Tibial nerve (tissue), 4 donors: ENCODE measurements at regions not wholly inside any gene's neighbourhood (a gene's known extent, or its start where the extent isn't known, plus 50 kb on each side); places are given as distances from the start of the nearest gene placed in this dataset.

Experiments
- EP300 ChIP-seq, 2 donors: sonication (generic); formaldehyde crosslinking; IDR thresholded peaks; one replicate each; pipeline ENCODE4 v1.6.1; 2017; ENCODE audit warnings: antibody characterized with exemption in 2 of 2, mild to moderate bottlenecking in 1 of 2
- TF ChIP-seq, protein P1 (sequence below), 5 experiments: fragments of 200-600 bp in 3 of 5; fragments of 450-650 bp in 2 of 5; sonication (generic) in 3 of 5; IDR thresholded peaks; one replicate each; pipeline ENCODE4 v1.5.1; 2016 to 2019; ENCODE audit warnings: antibody characterized with exemption in 5 of 5, mild to moderate bottlenecking in 3 of 5, moderate library complexity in 2 of 5

DNA sequence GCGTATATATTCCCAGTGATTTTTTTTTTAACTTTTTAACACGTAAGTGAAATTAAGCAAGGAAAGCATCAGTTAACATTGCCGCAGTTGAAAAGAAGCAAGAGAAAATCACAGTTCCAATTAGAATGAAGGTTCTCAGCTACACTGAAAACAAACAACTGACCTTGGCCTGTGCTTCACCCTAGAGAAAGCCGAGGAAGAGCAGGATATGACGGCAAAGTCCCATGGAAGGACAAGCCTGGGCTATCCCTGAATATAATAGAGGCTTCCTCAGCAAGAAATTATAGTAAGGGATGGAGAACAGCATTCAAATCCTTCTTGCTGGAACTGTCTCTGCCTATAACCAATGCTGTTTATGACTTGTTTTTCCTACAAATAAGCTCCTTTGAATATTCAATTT, 83.0 kb upstream of the INHBA start:
- TF ChIP-seq, protein P1, sequence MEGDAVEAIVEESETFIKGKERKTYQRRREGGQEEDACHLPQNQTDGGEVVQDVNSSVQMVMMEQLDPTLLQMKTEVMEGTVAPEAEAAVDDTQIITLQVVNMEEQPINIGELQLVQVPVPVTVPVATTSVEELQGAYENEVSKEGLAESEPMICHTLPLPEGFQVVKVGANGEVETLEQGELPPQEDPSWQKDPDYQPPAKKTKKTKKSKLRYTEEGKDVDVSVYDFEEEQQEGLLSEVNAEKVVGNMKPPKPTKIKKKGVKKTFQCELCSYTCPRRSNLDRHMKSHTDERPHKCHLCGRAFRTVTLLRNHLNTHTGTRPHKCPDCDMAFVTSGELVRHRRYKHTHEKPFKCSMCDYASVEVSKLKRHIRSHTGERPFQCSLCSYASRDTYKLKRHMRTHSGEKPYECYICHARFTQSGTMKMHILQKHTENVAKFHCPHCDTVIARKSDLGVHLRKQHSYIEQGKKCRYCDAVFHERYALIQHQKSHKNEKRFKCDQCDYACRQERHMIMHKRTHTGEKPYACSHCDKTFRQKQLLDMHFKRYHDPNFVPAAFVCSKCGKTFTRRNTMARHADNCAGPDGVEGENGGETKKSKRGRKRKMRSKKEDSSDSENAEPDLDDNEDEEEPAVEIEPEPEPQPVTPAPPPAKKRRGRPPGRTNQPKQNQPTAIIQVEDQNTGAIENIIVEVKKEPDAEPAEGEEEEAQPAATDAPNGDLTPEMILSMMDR (IDR thresholded peaks at IDR 0.05): no peak
- no peak for TF ChIP-seq EP300 (IDR thresholded peaks at IDR 0.05)
